HG03095 (cell line): ENCODE measurements at regions not wholly inside any gene's neighbourhood (a gene's known extent, or its start where the extent isn't known, plus 50 kb on each side); places are given as distances from the start of the nearest gene placed in this dataset.

Experiments used
- ATAC-seq: cut with Tn5 transposase; IDR thresholded peaks from one replicate; pipeline ENCODE4 v1.9.1; 2021; ENCODE audit warnings: moderate library complexity; ENCODE audit not compliant: unreplicated experiment

GRCh38 chr3:14307656-14308302 lies 94.6 kb upstream of the SLC6A6 start:
- no peak for ATAC-seq

- no peak for ATAC-seq
Observed at GRCh38 chr3:14311729-14312128, 90.7 kb upstream of the SLC6A6 start.

- ATAC-seq = no peak
Observed at GRCh38 chr3:14312375-14312774, 90.0 kb upstream of the SLC6A6 start.

- no peak for ATAC-seq
Observed at GRCh38 chr3:14317057-14317553, 85.3 kb upstream of the SLC6A6 start.

- ATAC-seq = no peak
Observed at GRCh38 chr3:14318646-14319045, 83.8 kb upstream of the SLC6A6 start.

- ATAC-seq = peak; percentile 99
Observed at GRCh38 chr3:14319654-14320182, 82.7 kb upstream of the SLC6A6 start.

GRCh38 chr3:14320219-14320618 lies 82.2 kb upstream of the SLC6A6 start:
- ATAC-seq = no peak

- no peak for ATAC-seq
Observed at GRCh38 chr3:14322001-14322400, 80.4 kb upstream of the SLC6A6 start.

- ATAC-seq = no peak
Observed at GRCh38 chr3:14322667-14323295, 79.6 kb upstream of the SLC6A6 start.

GRCh38 chr3:14323401-14324223 lies 78.8 kb upstream of the SLC6A6 start:
- no peak for ATAC-seq

GRCh38 chr3:14324224-14324944 lies 78.0 kb upstream of the SLC6A6 start:
- ATAC-seq = no peak

- ATAC-seq = no peak
Observed at GRCh38 chr3:14328422-14328821, 74.0 kb upstream of the SLC6A6 start.

GRCh38 chr3:14329116-14329830 lies 73.1 kb upstream of the SLC6A6 start:
- ATAC-seq = no peak

GRCh38 chr3:14329842-14330241 lies 72.6 kb upstream of the SLC6A6 start:
- no peak for ATAC-seq

- no peak for ATAC-seq
Observed at GRCh38 chr3:14330508-14330907, 71.9 kb upstream of the SLC6A6 start.

- ATAC-seq = no peak
Observed at GRCh38 chr3:14331251-14331650, 71.2 kb upstream of the SLC6A6 start.

- no peak for ATAC-seq
Observed at GRCh38 chr3:14332392-14332791, 70.0 kb upstream of the SLC6A6 start.

GRCh38 chr3:14333215-14333614 lies 69.2 kb upstream of the SLC6A6 start:
- ATAC-seq = no peak

GRCh38 chr3:14333621-14334020 lies 68.8 kb upstream of the SLC6A6 start:
- no peak for ATAC-seq

GRCh38 chr3:14334136-14334535 lies 68.3 kb upstream of the SLC6A6 start:
- no peak for ATAC-seq
